Limb (tissue), 2 donors: ENCODE measurements at regions not wholly inside any gene's neighbourhood (a gene's known extent, or its start where the extent isn't known, plus 50 kb on each side); places are given as distances from the start of the nearest gene placed in this dataset.
A peak's percentile ranks its signal among the peaks of the same experiment; 100 is the strongest.

Experiments used
- DNase-seq, 2 donors: peaks; one replicate each; pipeline ENCODE4 v3.0.0-alpha.2; 2016; ENCODE audit errors: extremely low spot score in 2 of 2

GRCh38 chr2:52956766-52957165 is 810.8 kb upstream of the CHAC2 start:
- no peak for DNase-seq

GRCh38 chr2:52956118-52956517 is 811.5 kb upstream of the CHAC2 start:
- DNase-seq, result no peak

GRCh38 chr2:52955079-52955478 is 812.5 kb upstream of the CHAC2 start:
- no peak for DNase-seq

GRCh38 chr2:52940101-52940500 is 827.5 kb upstream of the CHAC2 start:
- no peak for DNase-seq

GRCh38 chr2:52939250-52939649 is 828.4 kb upstream of the CHAC2 start:
- DNase-seq, result no peak

- DNase-seq, result no peak
Measured at GRCh38 chr2:52936029-52936428, 831.6 kb upstream of the CHAC2 start.

GRCh38 chr2:52934920-52935640 is 832.5 kb upstream of the CHAC2 start:
- DNase-seq, result no peak

- peak in 1 of 2 donors; percentile 17 for DNase-seq
Measured at GRCh38 chr2:52934323-52934898, 833.2 kb upstream of the CHAC2 start.

GRCh38 chr2:52933878-52934277 is 833.7 kb upstream of the CHAC2 start:
- no peak for DNase-seq

- no peak for DNase-seq
Measured at GRCh38 chr2:52931660-52932059, 835.9 kb upstream of the CHAC2 start.

- no peak for DNase-seq
Measured at GRCh38 chr2:52929412-52929811, 838.2 kb upstream of the CHAC2 start.

GRCh38 chr2:52919673-52920072 is 847.9 kb upstream of the CHAC2 start:
- DNase-seq, result no peak

- no peak for DNase-seq
Measured at GRCh38 chr2:52918551-52918950, 849.1 kb upstream of the CHAC2 start.

GRCh38 chr2:52916981-52917380 is 850.6 kb upstream of the CHAC2 start:
- DNase-seq, result no peak

GRCh38 chr2:52904355-52904891 is 863.2 kb upstream of the CHAC2 start:
- DNase-seq, result peak in 1 of 2 donors; percentile 51

- DNase-seq, result no peak
Measured at GRCh38 chr2:52897511-52898044, 870.0 kb upstream of the CHAC2 start.

GRCh38 chr2:52895726-52896340 is 871.8 kb upstream of the CHAC2 start:
- DNase-seq, result no peak

GRCh38 chr2:52886556-52886955 is 881.0 kb upstream of the CHAC2 start:
- DNase-seq, result no peak

GRCh38 chr2:52884761-52885352 is 882.7 kb upstream of the CHAC2 start:
- no peak for DNase-seq

GRCh38 chr2:52882974-52883373 is 884.6 kb upstream of the CHAC2 start:
- DNase-seq, result no peak

- DNase-seq, result no peak
Measured at GRCh38 chr2:52881606-52882005, 886.0 kb upstream of the CHAC2 start.

- no peak for DNase-seq
Measured at GRCh38 chr2:52880872-52881271, 886.7 kb upstream of the CHAC2 start.
